GM21825 (cell line): ENCODE measurements at regions not wholly inside any gene's neighbourhood (a gene's known extent, or its start where the extent isn't known, plus 50 kb on each side); places are given as distances from the start of the nearest gene placed in this dataset.

ENCODE experiments used
- ATAC-seq: cut with Tn5 transposase; IDR thresholded peaks from one replicate; pipeline ENCODE4 v1.9.1; 2021; ENCODE audit warnings: mild to moderate bottlenecking, moderate library complexity; ENCODE audit not compliant: unreplicated experiment

GRCh38 chr1:90502696-90503095 lies 214.4 kb downstream of the BARHL2 start:
- no peak for ATAC-seq

GRCh38 chr1:90502194-90502593 lies 214.9 kb downstream of the BARHL2 start:
- ATAC-seq: no peak

GRCh38 chr1:90501281-90501680 lies 215.8 kb downstream of the BARHL2 start:
- no peak for ATAC-seq

- ATAC-seq: no peak
These were observed 222.3 kb downstream of the BARHL2 start for GRCh38 chr1:90494748-90495282.

- ATAC-seq: no peak
These were observed 228.7 kb downstream of the BARHL2 start for GRCh38 chr1:90488451-90488850.

- ATAC-seq: no peak
These were observed 230.1 kb downstream of the BARHL2 start for GRCh38 chr1:90486996-90487395.

- ATAC-seq: peak; percentile 54
These were observed 230.8 kb downstream of the BARHL2 start for GRCh38 chr1:90486134-90486824.

- no peak for ATAC-seq
These were observed 236.7 kb downstream of the BARHL2 start for GRCh38 chr1:90480271-90480835.

GRCh38 chr1:90476994-90477393 lies 240.1 kb downstream of the BARHL2 start:
- no peak for ATAC-seq

- no peak for ATAC-seq
These were observed 240.7 kb downstream of the BARHL2 start for GRCh38 chr1:90476411-90476810.

GRCh38 chr1:90475631-90476030 lies 241.5 kb downstream of the BARHL2 start:
- ATAC-seq: no peak

- ATAC-seq: no peak
These were observed 242.4 kb downstream of the BARHL2 start for GRCh38 chr1:90474731-90475130.

- no peak for ATAC-seq
These were observed 242.9 kb downstream of the BARHL2 start for GRCh38 chr1:90474158-90474557.

- ATAC-seq: no peak
These were observed 244.3 kb downstream of the BARHL2 start for GRCh38 chr1:90472775-90473174.

GRCh38 chr1:90459570-90459969 lies 257.5 kb downstream of the BARHL2 start:
- ATAC-seq: no peak

- no peak for ATAC-seq
These were observed 259.1 kb downstream of the BARHL2 start for GRCh38 chr1:90457985-90458384.

GRCh38 chr1:90452491-90452890 lies 264.6 kb downstream of the BARHL2 start:
- no peak for ATAC-seq

GRCh38 chr1:90443354-90443753 lies 273.7 kb downstream of the BARHL2 start:
- ATAC-seq: no peak

- no peak for ATAC-seq
These were observed 281.8 kb downstream of the BARHL2 start for GRCh38 chr1:90435351-90435750.

- ATAC-seq: no peak
These were observed 282.6 kb downstream of the BARHL2 start for GRCh38 chr1:90434460-90434859.

GRCh38 chr1:90417126-90417525 lies 300.0 kb downstream of the BARHL2 start:
- ATAC-seq: no peak

- ATAC-seq: no peak
These were observed 302.9 kb downstream of the BARHL2 start for GRCh38 chr1:90414201-90414600.

- ATAC-seq: no peak
These were observed 303.6 kb downstream of the BARHL2 start for GRCh38 chr1:90413519-90413918.
